K562 (cell line): ENCODE measurements at regions not wholly inside any gene's neighbourhood (a gene's known extent, or its start where the extent isn't known, plus 50 kb on each side); places are given as distances from the start of the nearest gene placed in this dataset.
A peak's percentile ranks its signal among the peaks of the same experiment; 100 is the strongest.

ENCODE experiments used
- ARID1B ChIP-seq: fragments of 450-650 bp; IDR thresholded peaks from 2 replicates; pipeline ENCODE4 v1.6.1; 2016; ENCODE audit warnings: antibody characterized with exemption, mild to moderate bottlenecking, inconsistent platforms
- BCLAF1 ChIP-seq, 2 experiments: fragments of 450-650 bp in 1 of 2; IDR thresholded peaks; 2 replicates each; pipeline ENCODE4 v1.6.1; 2011 to 2017; ENCODE audit warnings: low read depth in 2 of 2, antibody characterized with exemption in 1 of 2, borderline replicate concordance in 1 of 2, low read length in 1 of 2, mild to moderate bottlenecking in 1 of 2, mixed read lengths in 1 of 2; ENCODE audit not compliant: control insufficient read depth in 1 of 2
- COPS2 ChIP-seq: fragments of 450-650 bp; conservative IDR thresholded peaks from 2 replicates; pipeline ENCODE4 v1.6.1; 2016; ENCODE audit warnings: mild to moderate bottlenecking, moderate library complexity
- HDGF ChIP-seq: fragments of 450-650 bp; IDR thresholded peaks from 2 replicates; pipeline ENCODE4 v1.6.1; 2016
- NELFE ChIP-seq: IDR thresholded peaks from 2 replicates; pipeline ENCODE4 v1.6.1; 2011; ENCODE audit warnings: mild to moderate bottlenecking; ENCODE audit not compliant: insufficient read depth, insufficient read length
- PBX2 ChIP-seq, 2 experiments: IDR thresholded peaks in 1 of 2; conservative IDR thresholded peaks in 1 of 2; 2 replicates each; pipeline ENCODE4 v1.6.1; 2016; ENCODE audit warnings: low read depth in 2 of 2, mild to moderate bottlenecking in 1 of 2, missing compliant biosample characterization in 1 of 2, missing genetic modification characterization in 1 of 2, moderate library complexity in 1 of 2
- PKNOX1 ChIP-seq: fragments of 450-650 bp; IDR thresholded peaks from 2 replicates; pipeline ENCODE4 v1.6.1; 2016
- RHOXF2B ChIP-seq: fragments of 250-450 bp; sonication (Bioruptor Pico); conservative IDR thresholded peaks from 2 replicates; pipeline ENCODE4 v1.5.1; 2021
- ZHX1 ChIP-seq: fragments of 150-350 bp; conservative IDR thresholded peaks from 2 replicates; pipeline ENCODE4 v1.6.1; 2014; ENCODE audit warnings: low read length
- ZNF124 ChIP-seq: sonication (generic); formaldehyde crosslinking; IDR thresholded peaks from 2 replicates; pipeline ENCODE4 v1.8.1; 2022; ENCODE audit warnings: missing genetic modification reagents
- ZNF24 ChIP-seq: fragments of 450-650 bp; IDR thresholded peaks from 2 replicates; pipeline ENCODE4 v1.6.1; 2016
- ZNF384 ChIP-seq: IDR thresholded peaks from 2 replicates; pipeline ENCODE4 v1.6.1; 2012; ENCODE audit warnings: low read depth, low read length, improper control_type of control experiment
- ZNF512 ChIP-seq: IDR thresholded peaks from 2 replicates; pipeline ENCODE4 v1.6.1; 2016; ENCODE audit warnings: missing genetic modification characterization, missing compliant biosample characterization
- ZNF586 ChIP-seq: fragments of 450-650 bp; formaldehyde crosslinking; conservative IDR thresholded peaks from 2 replicates; pipeline ENCODE4 v1.4.0; 2020; ENCODE audit warnings: mild to moderate bottlenecking, moderate library complexity
- ZNF778 ChIP-seq: fragments of 450-650 bp; formaldehyde crosslinking; IDR thresholded peaks from 2 replicates; pipeline ENCODE4 v1.4.0; 2020; ENCODE audit warnings: mild to moderate bottlenecking, moderate library complexity

- no peak for TF ChIP-seq PBX2 (CRISPR knock-in tag; IDR thresholded peaks at IDR 0.05; ENCODE audit: low read depth)
- peak; percentile 87 for TF ChIP-seq PBX2 (tag; conservative IDR thresholded peaks at IDR 0.05; ENCODE audit: low read depth)
- peak; percentile 74 for TF ChIP-seq ZNF384
- no peak for TF ChIP-seq RHOXF2B (CRISPR knock-in tag)
- TF ChIP-seq ZNF778 (CRISPR knock-in tag) = no peak
- peak; percentile 53; the same call in 1 of the 2 replicates for TF ChIP-seq ZNF24
- TF ChIP-seq ARID1B = 0 out of 2 replicates have a peak, but pooled peaks have one; percentile 13
- no peak for TF ChIP-seq HDGF
- no peak for TF ChIP-seq ZNF512 (tag)
- no peak for TF ChIP-seq BCLAF1 (IDR thresholded peaks at IDR 0.05; ENCODE audit: borderline replicate concordance in 1 of 2, control insufficient read depth in 1 of 2, low read depth in 2 of 2, low read length in 1 of 2)
- TF ChIP-seq NELFE = no peak
- no peak for TF ChIP-seq ZNF586 (CRISPR knock-in tag)
- TF ChIP-seq COPS2 = no peak
- TF ChIP-seq PKNOX1 = peak; percentile 89
- no peak for TF ChIP-seq ZNF124 (CRISPR knock-in tag)
- TF ChIP-seq ZHX1 = no peak
Measured at GRCh38 chrX:13194291-13195103, 125.4 kb downstream of the ATXN3L start (continued).
